ENCODE measurements at regions not wholly inside any gene's neighbourhood (a gene's known extent, or its start where the extent isn't known, plus 50 kb on each side); places are given as distances from the start of the nearest gene placed in this dataset.
A peak's percentile ranks its signal among the peaks of the same experiment; 100 is the strongest.

GRCh38 chr10:105921348-105921747 lies 1243.2 kb downstream of the SORCS1 start:
- in situ Hi-C loops (cut with HindIII; ENCODE audit: low pct_unique_long_range_greater_than_20kb, low sequenced_read_pairs): no loop called here
- DNase-seq (ENCODE audit: low read depth): no peak

GRCh38 chr10:105914432-105914831 lies 1250.1 kb downstream of the SORCS1 start:
- no peak for DNase-seq (ENCODE audit: low read depth)
- in situ Hi-C loops (cut with HindIII; ENCODE audit: low pct_unique_long_range_greater_than_20kb, low sequenced_read_pairs): no loop called here

- in situ Hi-C loops (cut with HindIII; ENCODE audit: low pct_unique_long_range_greater_than_20kb, low sequenced_read_pairs): no loop called here
- DNase-seq (ENCODE audit: low read depth): no peak
Measured at GRCh38 chr10:105908701-105909100, 1255.8 kb downstream of the SORCS1 start.

GRCh38 chr10:105885495-105885894 lies 1244.4 kb downstream of the SORCS3 start:
- in situ Hi-C loops (cut with HindIII; ENCODE audit: low pct_unique_long_range_greater_than_20kb, low sequenced_read_pairs): no loop called here
- DNase-seq (ENCODE audit: low read depth): no peak

- in situ Hi-C loops (cut with HindIII; ENCODE audit: low pct_unique_long_range_greater_than_20kb, low sequenced_read_pairs): no loop called here
- no peak for DNase-seq (ENCODE audit: low read depth)
Measured at GRCh38 chr10:105879401-105879800, 1238.3 kb downstream of the SORCS3 start.

- DNase-seq (ENCODE audit: low read depth): no peak
- in situ Hi-C loops (cut with HindIII; ENCODE audit: low pct_unique_long_range_greater_than_20kb, low sequenced_read_pairs): no loop called here
Measured at GRCh38 chr10:105875050-105875449, 1234.0 kb downstream of the SORCS3 start.

- DNase-seq (ENCODE audit: low read depth): no peak
- in situ Hi-C loops (cut with HindIII; ENCODE audit: low pct_unique_long_range_greater_than_20kb, low sequenced_read_pairs): no loop called here
Measured at GRCh38 chr10:105872665-105873064, 1231.6 kb downstream of the SORCS3 start.

- DNase-seq (ENCODE audit: low read depth): no peak
- in situ Hi-C loops (cut with HindIII; ENCODE audit: low pct_unique_long_range_greater_than_20kb, low sequenced_read_pairs): no loop called here
Measured at GRCh38 chr10:105868935-105869334, 1227.8 kb downstream of the SORCS3 start.

- in situ Hi-C loops (cut with HindIII; ENCODE audit: low pct_unique_long_range_greater_than_20kb, low sequenced_read_pairs): no loop called here
Measured at GRCh38 chr10:105864854-105865253, 1223.8 kb downstream of the SORCS3 start.

GRCh38 chr10:105857268-105858264 lies 1216.5 kb downstream of the SORCS3 start:
- no peak for DNase-seq (ENCODE audit: low read depth)
- in situ Hi-C loops (cut with HindIII; ENCODE audit: low pct_unique_long_range_greater_than_20kb, low sequenced_read_pairs): no loop called here

More at GRCh38 chr10:105864854-105865253, 1223.8 kb downstream of the SORCS3 start:
- DNase-seq (ENCODE audit: low read depth): no peak

GRCh38 chr10:105855791-105856190 lies 1214.7 kb downstream of the SORCS3 start:
- in situ Hi-C loops (cut with HindIII; ENCODE audit: low pct_unique_long_range_greater_than_20kb, low sequenced_read_pairs): no loop called here
- no peak for DNase-seq (ENCODE audit: low read depth)

- no peak for DNase-seq (ENCODE audit: low read depth)
- in situ Hi-C loops (cut with HindIII; ENCODE audit: low pct_unique_long_range_greater_than_20kb, low sequenced_read_pairs): no loop called here
Measured at GRCh38 chr10:105844676-105845570, 1203.8 kb downstream of the SORCS3 start.

- in situ Hi-C loops (cut with HindIII; ENCODE audit: low pct_unique_long_range_greater_than_20kb, low sequenced_read_pairs): no loop called here
Measured at GRCh38 chr10:105844241-105844640, 1203.2 kb downstream of the SORCS3 start.

GRCh38 chr10:105843786-105844185 lies 1202.7 kb downstream of the SORCS3 start:
- DNase-seq (ENCODE audit: low read depth): no peak
- in situ Hi-C loops (cut with HindIII; ENCODE audit: low pct_unique_long_range_greater_than_20kb, low sequenced_read_pairs): no loop called here

More at GRCh38 chr10:105844241-105844640, 1203.2 kb downstream of the SORCS3 start:
- no peak for DNase-seq (ENCODE audit: low read depth)

- DNase-seq (ENCODE audit: low read depth): no peak
- in situ Hi-C loops (cut with HindIII; ENCODE audit: low pct_unique_long_range_greater_than_20kb, low sequenced_read_pairs): no loop called here
Measured at GRCh38 chr10:105840288-105840770, 1199.2 kb downstream of the SORCS3 start.

GRCh38 chr10:105838392-105838791 lies 1197.3 kb downstream of the SORCS3 start:
- DNase-seq (ENCODE audit: low read depth): no peak
- in situ Hi-C loops (cut with HindIII; ENCODE audit: low pct_unique_long_range_greater_than_20kb, low sequenced_read_pairs): no loop called here

- peak; percentile 5 for DNase-seq (ENCODE audit: low read depth)
- in situ Hi-C loops (cut with HindIII; ENCODE audit: low pct_unique_long_range_greater_than_20kb, low sequenced_read_pairs): no loop called here
Measured at GRCh38 chr10:105837951-105838350, 1196.9 kb downstream of the SORCS3 start.

- in situ Hi-C loops (cut with HindIII; ENCODE audit: low pct_unique_long_range_greater_than_20kb, low sequenced_read_pairs): no loop called here
- no peak for DNase-seq (ENCODE audit: low read depth)
Measured at GRCh38 chr10:105834261-105835059, 1193.4 kb downstream of the SORCS3 start.

All from Caki2 (cell line).